ENCODE measurements at regions not wholly inside any gene's neighbourhood (a gene's known extent, or its start where the extent isn't known, plus 50 kb on each side); places are given as distances from the start of the nearest gene placed in this dataset.
"Not testable (repeated sequence)": the region's sequence is repeated elsewhere in the genome, so short reads cannot be mapped to it uniquely, and the experiment has no call there.

GRCh38 chr18:77346208-77346810 lies 96.7 kb downstream of the GALR1 start:
- Histone ChIP-seq H3K9ac (ENCODE audit: low read depth, low read length) (no peak overlapping the region), H3K4me3 (ENCODE audit: low read depth, low read length) (no peak overlapping the region), H3K36me3 (ENCODE audit: control insufficient read depth, insufficient read depth, low read length) (no peaks in the 10 kb centered on the region), H3K4me1 (ENCODE audit: control insufficient read depth, insufficient read depth, low read length) (no peaks in the 10 kb centered on the region), H3K9me3 (ENCODE audit: control insufficient read depth, insufficient read depth, low read length) (no peaks in the 10 kb centered on the region), H3K27me3 (ENCODE audit: control insufficient read depth, insufficient read depth, low read length) (no peaks in the 10 kb centered on the region), H3K27ac (ENCODE audit: low read depth, low read length) (no peak overlapping the region)

DNA sequence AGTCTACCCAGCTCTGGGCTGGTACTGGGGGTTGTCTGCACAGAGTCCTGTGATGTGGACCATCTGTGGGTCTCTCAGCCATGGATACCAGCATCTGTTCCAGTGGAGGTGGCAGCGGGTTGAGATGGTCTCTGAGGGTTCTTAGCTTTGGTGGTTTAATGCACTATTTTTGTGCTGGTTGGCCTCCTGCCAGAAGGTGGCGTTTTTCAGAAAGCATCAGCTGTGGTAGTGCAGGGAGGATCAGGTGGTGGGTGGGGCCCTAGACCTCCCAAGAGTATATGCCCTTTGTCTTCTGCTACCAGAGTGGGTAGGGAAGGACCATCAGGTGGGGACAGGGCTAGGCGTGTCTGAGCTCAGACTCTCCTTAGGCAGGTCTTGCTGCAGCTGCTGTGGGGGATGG lies 103.7 kb downstream of the GALR1 start:
- not testable (repeated sequence) for H3K36me3 ChIP-seq (ENCODE audit: control insufficient read depth, insufficient read depth, low read length); H3K4me1 ChIP-seq (ENCODE audit: control insufficient read depth, insufficient read depth, low read length); H3K9ac ChIP-seq (ENCODE audit: low read depth, low read length); H3K4me3 ChIP-seq (ENCODE audit: low read depth, low read length); H3K27me3 ChIP-seq (ENCODE audit: control insufficient read depth, insufficient read depth, low read length); H3K27ac ChIP-seq (ENCODE audit: low read depth, low read length); H3K9me3 ChIP-seq (ENCODE audit: control insufficient read depth, insufficient read depth, low read length)

- Histone ChIP-seq H3K36me3 (ENCODE audit: control insufficient read depth, insufficient read depth, low read length) (no peaks in the 10 kb centered on the region), H3K4me1 (ENCODE audit: control insufficient read depth, insufficient read depth, low read length) (no peaks in the 10 kb centered on the region), H3K4me3 (ENCODE audit: low read depth, low read length) (no peak overlapping the region), H3K27ac (ENCODE audit: low read depth, low read length) (no peak overlapping the region), H3K9ac (ENCODE audit: low read depth, low read length) (no peak overlapping the region), H3K9me3 (ENCODE audit: control insufficient read depth, insufficient read depth, low read length) (peaks cover 6% of the 10 kb centered on the region; the same call in 1 of the 2 replicates), H3K27me3 (ENCODE audit: control insufficient read depth, insufficient read depth, low read length) (no peaks in the 10 kb centered on the region)
Measured at GRCh38 chr18:77359561-77360314, 110.1 kb downstream of the GALR1 start.

DNA sequence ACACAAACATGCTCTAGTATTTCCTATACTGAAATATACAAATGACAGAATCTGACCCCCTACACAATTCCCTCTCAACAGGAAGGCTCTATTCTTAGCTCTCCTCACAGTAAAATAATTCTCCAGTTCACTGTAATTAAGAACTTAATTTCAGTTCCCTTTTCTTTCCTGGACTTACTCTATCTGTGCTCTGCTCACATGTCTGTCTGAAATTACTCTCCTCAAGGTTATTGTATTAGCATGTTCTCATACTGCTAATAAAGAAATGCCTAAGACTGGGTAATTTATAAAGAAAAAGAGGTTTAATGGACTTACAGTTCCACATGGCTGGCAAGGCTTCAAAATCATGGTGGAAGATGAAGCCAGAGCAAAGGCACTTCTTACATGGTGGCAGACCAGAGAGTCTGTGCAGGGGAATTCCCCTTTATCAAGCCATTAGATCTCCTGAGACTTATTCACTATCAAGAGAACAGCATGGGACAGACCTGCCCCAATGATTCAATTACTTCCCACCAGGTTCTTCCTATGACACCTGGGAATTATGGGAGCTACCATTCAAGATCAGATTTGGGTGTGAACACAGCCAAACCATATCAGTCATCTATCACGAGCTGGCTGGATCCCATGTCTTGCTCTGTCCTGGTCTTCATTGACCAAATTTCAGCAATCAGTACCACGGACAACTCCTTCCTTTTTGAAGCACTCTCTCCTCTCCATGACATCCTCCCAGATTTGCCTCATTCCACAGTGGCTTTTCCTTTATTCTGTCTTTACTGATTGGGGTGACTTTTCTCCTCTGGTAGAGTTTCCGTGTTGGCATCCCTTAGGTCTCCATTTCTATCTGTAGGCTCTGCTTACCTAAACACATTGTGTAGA lies 110.9 kb downstream of the GALR1 start:
- H3K36me3 ChIP-seq (ENCODE audit: control insufficient read depth, insufficient read depth, low read length): no peaks in the 10 kb centered on the region
- no peaks in the 10 kb centered on the region for H3K27me3 ChIP-seq (ENCODE audit: control insufficient read depth, insufficient read depth, low read length)
- no peak overlapping the region for H3K27ac ChIP-seq (ENCODE audit: low read depth, low read length)
- peaks cover 6% of the 10 kb centered on the region; the same call in 1 of the 2 replicates for H3K9me3 ChIP-seq (ENCODE audit: control insufficient read depth, insufficient read depth, low read length)
- H3K9ac ChIP-seq (ENCODE audit: low read depth, low read length): no peak overlapping the region
- H3K4me3 ChIP-seq (ENCODE audit: low read depth, low read length): no peak overlapping the region
- no peaks in the 10 kb centered on the region for H3K4me1 ChIP-seq (ENCODE audit: control insufficient read depth, insufficient read depth, low read length)

- H3K36me3 ChIP-seq (ENCODE audit: control insufficient read depth, insufficient read depth, low read length): no peaks in the 10 kb centered on the region
- H3K27ac ChIP-seq (ENCODE audit: low read depth, low read length): no peak overlapping the region
- H3K4me1 ChIP-seq (ENCODE audit: control insufficient read depth, insufficient read depth, low read length): no peaks in the 10 kb centered on the region
- peaks cover 6% of the 10 kb centered on the region; the same call in 1 of the 2 replicates for H3K9me3 ChIP-seq (ENCODE audit: control insufficient read depth, insufficient read depth, low read length)
- no peak overlapping the region for H3K9ac ChIP-seq (ENCODE audit: low read depth, low read length)
- H3K27me3 ChIP-seq (ENCODE audit: control insufficient read depth, insufficient read depth, low read length): no peaks in the 10 kb centered on the region
- no peak overlapping the region for H3K4me3 ChIP-seq (ENCODE audit: low read depth, low read length)
Measured at GRCh38 chr18:77361382-77361781, 111.7 kb downstream of the GALR1 start.

- no peaks in the 10 kb centered on the region for H3K4me1 ChIP-seq (ENCODE audit: control insufficient read depth, insufficient read depth, low read length)
- no peaks in the 10 kb centered on the region for H3K27me3 ChIP-seq (ENCODE audit: control insufficient read depth, insufficient read depth, low read length)
Measured at GRCh38 chr18:77365667-77366066, 116.0 kb downstream of the GALR1 start.

GRCh38 chr18:77366067-77366719 lies 116.5 kb downstream of the GALR1 start:
- no peaks in the 10 kb centered on the region for H3K4me1 ChIP-seq (ENCODE audit: control insufficient read depth, insufficient read depth, low read length)
- peaks cover 23% of the 10 kb centered on the region for H3K9me3 ChIP-seq (ENCODE audit: control insufficient read depth, insufficient read depth, low read length)
- no peak overlapping the region for H3K4me3 ChIP-seq (ENCODE audit: low read depth, low read length)
- no peaks in the 10 kb centered on the region for H3K36me3 ChIP-seq (ENCODE audit: control insufficient read depth, insufficient read depth, low read length)
- H3K9ac ChIP-seq (ENCODE audit: low read depth, low read length): no peak overlapping the region
- no peaks in the 10 kb centered on the region for H3K27me3 ChIP-seq (ENCODE audit: control insufficient read depth, insufficient read depth, low read length)
- no peak overlapping the region for H3K27ac ChIP-seq (ENCODE audit: low read depth, low read length)

More at GRCh38 chr18:77365667-77366066, 116.0 kb downstream of the GALR1 start:
- no peak overlapping the region for H3K27ac ChIP-seq (ENCODE audit: low read depth, low read length)
- no peak overlapping the region for H3K4me3 ChIP-seq (ENCODE audit: low read depth, low read length)
- H3K9ac ChIP-seq (ENCODE audit: low read depth, low read length): no peak overlapping the region
- no peaks in the 10 kb centered on the region for H3K36me3 ChIP-seq (ENCODE audit: control insufficient read depth, insufficient read depth, low read length)
- peaks cover 23% of the 10 kb centered on the region for H3K9me3 ChIP-seq (ENCODE audit: control insufficient read depth, insufficient read depth, low read length)

DNA sequence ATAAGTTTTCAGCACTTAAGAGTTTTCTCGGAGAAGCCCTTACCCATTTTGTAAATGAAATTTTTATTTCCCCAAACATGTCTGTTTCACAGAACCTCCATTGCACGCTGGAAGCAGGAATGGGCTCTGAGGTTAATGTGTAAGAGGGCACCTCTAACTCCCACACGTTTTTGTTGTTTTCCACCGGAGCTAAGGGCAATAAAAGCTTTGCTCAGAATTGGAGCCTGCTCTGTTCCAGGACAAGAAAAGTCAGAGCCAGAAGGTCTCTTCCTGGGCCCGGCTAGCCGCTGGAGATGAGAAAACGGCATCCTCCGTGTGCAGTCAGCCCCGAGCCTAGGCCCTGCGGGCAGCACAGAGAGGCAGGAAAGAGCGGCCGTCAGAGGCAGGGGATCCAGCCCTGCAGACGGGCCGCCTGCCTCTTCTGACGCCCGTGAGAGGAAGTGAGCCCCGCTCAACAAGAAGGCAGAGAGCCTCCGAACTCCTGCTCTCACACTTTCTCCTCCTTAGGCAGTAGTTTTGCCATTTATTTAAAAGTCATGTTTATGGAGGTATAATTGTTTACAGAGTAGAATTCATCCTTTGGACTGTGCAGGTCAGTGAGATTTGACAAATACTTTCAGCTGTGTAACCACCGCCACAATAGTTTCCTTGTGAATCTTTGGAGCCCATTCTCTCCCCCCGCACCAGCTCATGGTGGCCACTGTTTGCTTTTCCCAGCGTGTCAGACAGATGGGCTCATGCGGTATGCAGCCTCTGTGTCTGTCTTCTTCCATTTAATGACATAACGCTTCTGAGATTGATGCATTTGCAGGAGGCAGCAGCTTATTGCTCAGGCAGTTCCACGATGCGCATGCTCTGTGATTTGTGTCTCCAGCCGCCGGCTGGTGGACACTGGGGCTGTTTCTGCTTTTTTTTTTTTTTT lies 117.3 kb downstream of the GALR1 start:
- no peak overlapping the region for H3K9ac ChIP-seq (ENCODE audit: low read depth, low read length)

GRCh38 chr18:77369644-77370043 lies 120.0 kb downstream of the GALR1 start:
- Histone ChIP-seq H3K27ac (ENCODE audit: low read depth, low read length) (no peak overlapping the region), H3K9me3 (ENCODE audit: control insufficient read depth, insufficient read depth, low read length) (peaks cover 16% of the 10 kb centered on the region; the same call in 1 of the 2 replicates), H3K4me3 (ENCODE audit: low read depth, low read length) (no peak overlapping the region), H3K4me1 (ENCODE audit: control insufficient read depth, insufficient read depth, low read length) (no peaks in the 10 kb centered on the region), H3K27me3 (ENCODE audit: control insufficient read depth, insufficient read depth, low read length) (no peaks in the 10 kb centered on the region), H3K9ac (ENCODE audit: low read depth, low read length) (no peak overlapping the region), H3K36me3 (ENCODE audit: control insufficient read depth, insufficient read depth, low read length) (no peaks in the 10 kb centered on the region)

More for the DNA sequence above, 117.3 kb downstream of the GALR1 start:
- Histone ChIP-seq H3K4me3 (ENCODE audit: low read depth, low read length) (no peak overlapping the region), H3K36me3 (ENCODE audit: control insufficient read depth, insufficient read depth, low read length) (no peaks in the 10 kb centered on the region), H3K4me1 (ENCODE audit: control insufficient read depth, insufficient read depth, low read length) (no peaks in the 10 kb centered on the region), H3K27ac (ENCODE audit: low read depth, low read length) (no peak overlapping the region), H3K27me3 (ENCODE audit: control insufficient read depth, insufficient read depth, low read length) (no peaks in the 10 kb centered on the region), H3K9me3 (ENCODE audit: control insufficient read depth, insufficient read depth, low read length) (peaks cover 21% of the 10 kb centered on the region)

Measured in HUES48 (cell line).